Endothelial cell of umbilical vein (primary cell): ENCODE measurements at regions not wholly inside any gene's neighbourhood (a gene's known extent, or its start where the extent isn't known, plus 50 kb on each side); places are given as distances from the start of the nearest gene placed in this dataset.

ENCODE experiments used
- BruUV-seq: library from RNA; stranded (reverse); fragments of 400-500 nt; replicated peaks from 2 replicates; lab custom pipeline; 2021; lab: Mats Ljungman, UMichigan
- CTCF ChIA-PET: fragments of 300-600, 350-600 bp; sonication (Branson Sonifier 250); formaldehyde crosslinking; loops from one replicate; lab custom pipeline; 2021; ENCODE audit warnings: antibody characterized with exemption, inconsistent platforms; lab: Charles Lee
- POLR2A ChIA-PET: fragments of 300-600, 350-600 bp; sonication (Branson Sonifier 250); formaldehyde crosslinking; loops from one replicate; lab custom pipeline; 2021; ENCODE audit warnings: antibody characterized with exemption, inconsistent platforms; lab: Charles Lee
- DNase-seq: peaks from one replicate; pipeline ENCODE4 v3.0.0-alpha.2; 2011; ENCODE audit warnings: low read depth, low spot score
- FAIRE-seq: peaks from 2 replicates; lab custom pipeline; 2011; peaks lifted over from hg19 to GRCh38; lab: Jason Lieb, UNC
- H2AFZ ChIP-seq: 2 replicates; pipeline ENCODE4 v1.6.0; 2012; ENCODE audit warnings: low read depth, low read length, control low read depth, inconsistent platforms
- H3K27ac ChIP-seq: 2 replicates; pipeline ENCODE4 v1.5.1; 2011; ENCODE audit warnings: low read depth, mild to moderate bottlenecking, control low read depth, low read length, moderate library complexity; ENCODE audit not compliant: insufficient read depth
- H3K27me3 ChIP-seq, 2 experiments: 2 replicates each; pipeline versions ENCODE4 v1.6.0 to v1.6.1; 2011; ENCODE audit warnings: low read length in 2 of 2, mixed read lengths in 1 of 2; ENCODE audit not compliant: control insufficient read depth in 2 of 2, insufficient read depth in 2 of 2
- H3K36me3 ChIP-seq, 2 experiments: 2 replicates in 1 of 2; 3 replicates in 1 of 2; pipeline ENCODE4 v1.5.1; 2011; ENCODE audit warnings: low read length in 2 of 2, mild to moderate bottlenecking in 1 of 2, moderate library complexity in 1 of 2; ENCODE audit not compliant: control insufficient read depth in 2 of 2, insufficient read depth in 2 of 2; ENCODE audit errors: extremely low read depth in 1 of 2
- H3K4me1 ChIP-seq: 3 replicates; pipeline ENCODE4 v1.5.1; 2011; ENCODE audit warnings: mild to moderate bottlenecking, low read length; ENCODE audit not compliant: control insufficient read depth, insufficient read depth; ENCODE audit errors: extremely low read depth
- H3K4me2 ChIP-seq: 2 replicates; pipeline ENCODE4 v1.6.1; 2011; ENCODE audit warnings: low read length, control low read depth, mixed read lengths; ENCODE audit not compliant: insufficient read depth
- H3K4me3 ChIP-seq, 3 experiments: fragments of 200-600 bp in 1 of 3; sonication (generic), shearing (Covaris generic) in 1 of 3; replicated peaks in 1 of 3; 2 replicates each; pipeline ENCODE4 v1.5.1; 2011 to 2016; ENCODE audit warnings: control low read depth in 3 of 3, low read length in 3 of 3, mild to moderate bottlenecking in 2 of 3, inconsistent platforms in 1 of 3, low read depth in 1 of 3, moderate library complexity in 1 of 3; ENCODE audit not compliant: insufficient read depth in 1 of 3
- H3K79me2 ChIP-seq: 2 replicates; pipeline ENCODE4 v1.6.0; 2012; ENCODE audit warnings: low read length, inconsistent platforms; ENCODE audit not compliant: control insufficient read depth, insufficient read depth
- H3K9ac ChIP-seq: replicated peaks from 2 replicates; pipeline ENCODE3; 2011; ENCODE audit warnings: low read length, control low read depth; ENCODE audit not compliant: insufficient read depth; ENCODE audit errors: extremely low read depth
- H3K9me1 ChIP-seq: replicated peaks from 3 replicates; pipeline ENCODE4 v1.6.0; 2011; ENCODE audit warnings: mild to moderate bottlenecking, low read length; ENCODE audit not compliant: control insufficient read depth, insufficient read depth; ENCODE audit errors: extremely low read depth
- H3K9me3 ChIP-seq: replicated peaks from 2 replicates; pipeline ENCODE4 v1.5.1; 2012; ENCODE audit warnings: low read length, inconsistent platforms; ENCODE audit not compliant: control insufficient read depth, insufficient read depth
- H4K20me1 ChIP-seq: replicated peaks from 2 replicates; pipeline ENCODE3; 2011; ENCODE audit warnings: mild to moderate bottlenecking, low read length; ENCODE audit not compliant: control insufficient read depth, insufficient read depth; ENCODE audit errors: extremely low read depth
- CTCF ChIP-seq, 2 donors: IDR thresholded peaks; 1 replicate in 1 of 2; 2 replicates in 1 of 2; pipeline ENCODE4 v1.5.1; 2011; ENCODE audit warnings: low read length in 2 of 2, mild to moderate bottlenecking in 2 of 2, moderate library complexity in 2 of 2, control low read depth in 1 of 2, inconsistent platforms in 1 of 2, low read depth in 1 of 2; ENCODE audit not compliant: insufficient read depth in 1 of 2; ENCODE audit errors: extremely low read depth in 1 of 2
- EZH2 ChIP-seq: IDR thresholded peaks from 2 replicates; pipeline ENCODE4 v1.6.1; 2012; ENCODE audit warnings: borderline replicate concordance, low read depth, mild to moderate bottlenecking, moderate library complexity, low read length, inconsistent platforms; ENCODE audit not compliant: severe bottlenecking
- GATA2 ChIP-seq: IDR thresholded peaks from 2 replicates; pipeline ENCODE4 v1.7.0; 2011; ENCODE audit warnings: low read depth, mild to moderate bottlenecking, moderate library complexity, mixed read lengths, low read length; ENCODE audit not compliant: insufficient read length, insufficient read depth
- MAX ChIP-seq: IDR thresholded peaks from 2 replicates; pipeline ENCODE4 v1.6.1; 2011; ENCODE audit not compliant: insufficient read depth, insufficient read length
- MYC ChIP-seq: IDR thresholded peaks from one replicate; pipeline ENCODE4 v1.6.1; 2011; ENCODE audit warnings: mild to moderate bottlenecking, low read depth, low read length
- POLR2A ChIP-seq: IDR thresholded peaks from 2 replicates; pipeline ENCODE4 v1.6.1; 2012; ENCODE audit warnings: low read depth, mild to moderate bottlenecking, control low read depth, low read length
- POLR2AphosphoS5 ChIP-seq: IDR thresholded peaks from 2 replicates; pipeline ENCODE4 v1.6.1; 2012; ENCODE audit warnings: low read depth, mild to moderate bottlenecking, control low read depth, low read length, moderate library complexity; ENCODE audit not compliant: insufficient read depth
- dilution Hi-C: fragments of 300-500 bp; cut with MboI; formaldehyde crosslinking; loops from one replicate; pipeline ENCODE4 v1.15.0; 2019; ENCODE audit warnings: low sequenced_read_pairs; ENCODE audit not compliant: extremely low pct_ligation_motif_present
- intact Hi-C: fragments of 100-400 bp; cut with micrococcal nuclease; formaldehyde crosslinking; loops from one replicate; pipeline ENCODE4 v1.10.0; 2022

GRCh38 chr11:92671081-92671480 lies 298.4 kb upstream of the MTNR1B start:
- Histone ChIP-seq H3K9me1 (no peaks in the 10 kb centered on the region), H3K27ac (no peak overlapping the region), H3K36me3 (no peaks in the 10 kb centered on the region), H4K20me1 (no peaks in the 10 kb centered on the region), H2AFZ (no peak overlapping the region), H3K27me3 (no peaks in the 10 kb centered on the region), H3K4me2 (no peak overlapping the region), H3K4me1 (no peaks in the 10 kb centered on the region), H3K9me3 (peaks cover 6% of the 10 kb centered on the region), H3K4me3 (no peak overlapping the region), H3K79me2 (no peaks in the 10 kb centered on the region), H3K9ac (no peak overlapping the region)
- no TSS peak for BruUV-seq
- DNase-seq (no peak), FAIRE-seq (no peak)
- ChIA-PET CTCF (no interaction called here), POLR2A (no interaction called here)
- dilution Hi-C loops: no loop called here
- intact Hi-C loops: no loop called here
- TF ChIP-seq POLR2A: no peak
- TF ChIP-seq POLR2AphosphoS5: no peak
- TF ChIP-seq MAX: no peak
- no peak for TF ChIP-seq EZH2
- TF ChIP-seq MYC: no peak

- Histone ChIP-seq H3K9me3 (peaks cover 1% of the 10 kb centered on the region), H3K4me2 (no peak overlapping the region), H3K4me3 (no peak overlapping the region), H3K36me3 (no peaks in the 10 kb centered on the region), H2AFZ (no peak overlapping the region), H3K27me3 (no peaks in the 10 kb centered on the region), H3K9ac (no peak overlapping the region), H3K4me1 (no peaks in the 10 kb centered on the region), H4K20me1 (no peaks in the 10 kb centered on the region), H3K9me1 (no peaks in the 10 kb centered on the region), H3K79me2 (no peaks in the 10 kb centered on the region), H3K27ac (no peak overlapping the region)
- DNase-seq (no peak), FAIRE-seq (no peak)
- intact Hi-C loops (no loop called here), dilution Hi-C loops (no loop called here)
- no TSS peak for BruUV-seq
- POLR2A ChIA-PET: no interaction called here
- CTCF ChIA-PET: no interaction called here
- TF ChIP-seq POLR2A: no peak
- no peak for TF ChIP-seq CTCF (IDR thresholded peaks at IDR 0.05; ENCODE audit: extremely low read depth in 1 of 2, insufficient read depth in 1 of 2, low read depth in 1 of 2, low read length in 2 of 2)
- TF ChIP-seq MYC: no peak
- TF ChIP-seq MAX: no peak
- no peak for TF ChIP-seq GATA2
- no peak for TF ChIP-seq EZH2
Observed at GRCh38 chr11:92675303-92675702, 294.1 kb upstream of the MTNR1B start.
